Stimulated activated naive CD4-positive, alpha-beta T cell treated with Interleukin-2 at 50 U/mL for 16 hours (primary cell): ENCODE measurements at regions not wholly inside any gene's neighbourhood (a gene's known extent, or its start where the extent isn't known, plus 50 kb on each side); places are given as distances from the start of the nearest gene placed in this dataset.
"Not testable (repeated sequence)": the region's sequence is repeated elsewhere in the genome, so short reads cannot be mapped to it uniquely, and the experiment has no call there.

Experiments used
- DNase-seq: peaks from one replicate; lab custom pipeline; 2025; lab: John Stamatoyannopoulos, UW

DNA sequence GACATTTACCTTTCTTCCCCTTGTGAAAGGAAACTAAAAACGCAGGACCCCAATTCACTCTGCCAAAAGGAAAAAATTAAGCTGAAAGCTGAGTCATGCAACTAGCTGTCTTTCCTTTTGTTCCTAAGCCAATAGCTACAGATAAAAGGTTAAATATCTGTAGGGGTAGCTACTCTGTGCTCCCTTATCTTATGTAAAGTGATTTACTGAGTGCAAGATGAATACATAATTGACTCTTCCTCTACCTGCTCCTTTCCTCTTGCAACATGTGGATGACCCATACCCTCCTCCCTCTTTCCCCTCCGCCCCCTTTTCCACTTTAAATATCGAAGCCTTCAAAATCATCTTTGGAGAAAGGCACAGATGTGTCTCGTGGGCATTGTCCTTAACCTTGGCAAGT is 68.0 kb upstream of the ZNF157 start:
- DNase-seq, result no peak

DNA sequence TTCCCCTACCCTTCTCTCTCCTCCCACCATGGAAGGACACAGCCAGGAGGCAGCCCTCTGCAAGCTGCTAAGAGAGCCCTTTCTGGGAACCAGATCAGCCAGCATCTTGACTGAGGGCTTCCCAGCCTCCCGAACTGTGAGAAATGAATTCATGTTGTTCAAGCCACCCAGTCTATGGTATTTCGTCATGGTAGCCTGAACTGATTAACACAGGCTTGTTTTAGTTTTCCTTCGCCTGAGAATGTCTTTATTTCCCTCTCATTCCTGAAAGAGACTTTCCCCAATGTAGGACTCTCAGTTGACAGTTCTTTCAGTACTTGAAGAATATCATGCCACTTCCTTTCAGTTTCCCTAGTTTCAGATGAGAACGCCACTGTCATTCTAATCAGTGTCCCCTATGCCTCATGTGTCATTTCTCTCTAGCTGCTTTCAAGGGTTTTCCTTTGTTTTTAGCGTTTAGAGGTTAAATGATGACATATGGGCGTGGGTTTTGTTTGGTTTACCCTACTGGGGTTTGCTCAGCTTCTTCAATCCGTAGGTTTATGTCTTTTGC is 63.8 kb upstream of the ZNF157 start:
- DNase-seq, result not testable (repeated sequence)

DNA sequence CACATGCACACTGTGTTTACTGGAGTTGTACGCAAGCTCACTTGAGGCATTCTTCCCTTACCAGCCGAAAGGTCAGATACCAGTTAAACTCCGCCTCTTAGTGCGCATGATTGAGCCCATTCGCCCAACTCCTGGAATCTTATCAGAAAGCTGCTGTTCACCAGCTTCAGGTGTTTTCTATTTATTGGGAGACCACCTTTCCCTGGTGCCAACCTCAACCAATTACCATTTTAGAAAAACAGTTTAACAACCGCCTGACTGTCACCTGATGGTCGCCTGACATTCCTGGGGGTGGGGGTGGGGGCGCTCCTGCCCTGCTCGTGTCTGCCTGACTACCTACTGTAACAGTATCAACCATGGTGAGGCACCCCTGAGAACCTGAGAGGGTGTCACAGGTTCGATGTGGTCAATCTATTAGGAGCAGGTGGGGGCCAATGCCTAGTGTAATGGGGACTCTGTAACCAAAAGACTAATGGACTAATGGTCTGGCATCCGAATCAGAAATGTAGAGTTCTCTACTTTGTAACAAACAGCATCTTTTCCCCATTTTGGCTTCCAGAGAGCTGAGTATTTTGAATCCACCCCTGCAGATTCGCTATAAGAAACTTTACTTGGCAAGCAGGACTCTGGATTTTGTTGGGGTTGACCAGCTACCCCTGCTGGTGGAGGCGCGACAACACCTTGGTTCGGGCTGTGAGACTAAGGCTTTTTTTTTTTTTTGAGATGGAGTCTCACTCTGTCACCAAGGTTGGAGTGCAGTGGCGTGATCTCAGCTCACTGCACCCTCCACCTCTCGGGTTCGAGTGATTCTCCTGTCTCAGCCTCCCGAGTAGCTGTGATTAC is 58.2 kb upstream of the ZNF157 start:
- peak; percentile 34 for DNase-seq

DNA sequence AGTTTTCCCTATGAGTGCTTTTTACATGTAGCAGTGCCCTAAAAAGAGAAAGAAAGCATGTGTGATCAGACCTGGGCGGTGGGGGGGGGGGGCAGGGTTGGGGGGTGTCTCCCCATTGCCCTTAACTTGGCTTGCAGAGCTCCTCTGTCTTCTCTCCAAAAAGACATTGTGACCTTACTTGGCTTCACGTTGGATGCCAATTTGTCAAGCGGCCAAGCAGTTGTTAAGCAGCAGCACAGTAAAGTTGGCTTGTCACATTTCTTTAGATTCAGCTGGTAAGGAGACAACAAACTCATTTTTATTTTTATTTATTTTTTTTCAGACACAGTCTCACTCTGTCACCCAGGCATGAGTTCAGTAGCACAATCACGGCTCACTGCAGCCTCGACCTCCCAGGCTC is 57.3 kb upstream of the ZNF157 start:
- DNase-seq, result no peak

DNA sequence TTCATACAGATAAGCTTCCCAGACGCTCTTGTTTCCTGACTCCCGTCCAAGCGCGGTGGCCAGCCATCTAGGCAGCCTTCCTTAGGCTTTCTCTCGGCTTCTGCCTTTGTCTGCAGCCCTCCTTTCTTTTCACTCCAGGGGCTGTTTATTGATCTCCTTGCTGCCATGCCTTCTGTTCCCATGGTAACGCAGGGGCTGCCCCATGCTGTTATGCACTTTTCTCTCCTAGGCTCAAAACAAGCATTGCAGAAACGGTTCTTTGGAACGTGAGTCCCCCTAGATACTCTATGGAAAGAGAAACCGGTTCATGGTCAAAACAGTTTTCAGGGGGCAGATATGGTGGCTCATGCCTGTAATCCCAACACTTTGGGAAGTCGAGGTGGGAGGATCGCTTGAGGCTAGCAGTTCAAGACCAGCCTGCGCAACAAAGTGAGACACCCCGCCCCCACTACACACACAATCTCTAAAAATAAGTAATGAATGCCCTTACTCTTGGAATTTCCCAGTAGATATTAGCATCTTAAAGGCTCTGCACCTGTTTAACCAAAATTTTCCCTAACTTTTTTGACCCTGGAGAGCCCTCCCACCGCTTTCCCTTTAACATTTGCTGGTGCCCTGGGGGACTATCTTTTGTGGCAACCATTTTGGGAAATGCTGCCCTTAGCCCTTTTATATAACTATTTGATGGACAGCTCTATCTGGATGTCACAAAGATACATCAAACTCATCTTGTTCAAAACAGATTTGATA is 53.9 kb upstream of the ZNF157 start:
- no peak for DNase-seq
